Renal cortex interstitium (tissue), 11 donors: ENCODE measurements at regions not wholly inside any gene's neighbourhood (a gene's known extent, or its start where the extent isn't known, plus 50 kb on each side); places are given as distances from the start of the nearest gene placed in this dataset.

Experiments
- DNase-seq, 11 donors: peaks; one replicate each; pipeline ENCODE4 v3.0.0-alpha.2; 2013; ENCODE audit warnings: low read depth in 9 of 11, low spot score in 4 of 11; ENCODE audit errors: extremely low read depth in 1 of 11

- DNase-seq, result no peak
Measured at GRCh38 chr11:69423611-69424385, 57.7 kb upstream of the LINC01488 start.

GRCh38 chr11:69424748-69425147 lies 56.7 kb upstream of the LINC01488 start:
- no peak for DNase-seq

DNA sequence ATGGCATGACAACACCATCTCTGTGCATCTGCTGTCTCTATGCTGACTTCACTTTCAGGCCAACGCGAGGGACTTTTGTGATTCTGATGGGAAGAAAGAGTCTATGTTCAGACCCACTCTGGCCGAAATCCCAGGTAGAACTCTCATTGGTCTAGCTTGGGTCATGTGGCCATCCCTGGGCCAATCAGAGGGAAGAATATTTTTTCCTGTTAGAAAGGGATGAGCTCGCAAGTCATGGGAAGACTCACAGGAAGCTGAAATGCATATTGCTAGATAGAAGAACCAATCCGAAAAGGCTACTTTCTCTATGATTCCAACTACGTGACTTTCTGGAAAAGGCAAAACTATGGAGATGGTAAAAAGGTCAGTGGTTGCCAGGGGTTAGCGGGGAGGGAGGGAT lies 56.0 kb upstream of the LINC01488 start:
- no peak for DNase-seq

DNA sequence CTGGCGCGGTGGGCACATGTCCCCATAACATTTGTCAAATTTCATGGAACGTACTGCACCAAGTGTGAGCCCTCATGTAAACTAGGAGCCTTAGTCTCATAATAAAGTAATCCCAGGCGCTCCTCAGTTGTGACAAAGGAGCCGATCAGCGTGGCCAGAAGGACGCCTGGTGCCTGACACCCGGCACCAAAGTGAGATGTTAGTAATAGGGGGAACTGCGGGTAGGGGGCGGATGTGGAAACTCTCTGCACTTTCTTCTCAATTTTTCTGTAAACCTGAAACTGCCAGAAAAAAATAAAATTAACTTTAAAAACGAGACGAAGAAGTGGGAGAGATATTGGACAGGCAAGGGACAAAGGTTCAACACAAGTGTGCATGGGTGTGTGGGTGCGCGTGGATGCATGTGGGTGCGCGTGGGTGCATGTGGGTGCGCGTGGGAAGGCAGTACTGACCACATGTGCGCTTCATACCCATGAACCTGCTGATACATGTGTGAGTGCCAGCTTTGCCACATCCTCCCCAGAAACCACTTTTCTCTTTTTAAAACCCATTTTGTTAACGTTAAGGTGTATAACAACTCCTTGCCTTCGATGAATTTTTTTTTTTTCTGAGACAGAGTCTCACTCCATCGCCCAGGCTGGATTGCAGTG lies 55.4 kb upstream of the LINC01488 start:
- no peak for DNase-seq

GRCh38 chr11:69427337-69427736 lies 54.1 kb upstream of the LINC01488 start:
- no peak for DNase-seq

DNA sequence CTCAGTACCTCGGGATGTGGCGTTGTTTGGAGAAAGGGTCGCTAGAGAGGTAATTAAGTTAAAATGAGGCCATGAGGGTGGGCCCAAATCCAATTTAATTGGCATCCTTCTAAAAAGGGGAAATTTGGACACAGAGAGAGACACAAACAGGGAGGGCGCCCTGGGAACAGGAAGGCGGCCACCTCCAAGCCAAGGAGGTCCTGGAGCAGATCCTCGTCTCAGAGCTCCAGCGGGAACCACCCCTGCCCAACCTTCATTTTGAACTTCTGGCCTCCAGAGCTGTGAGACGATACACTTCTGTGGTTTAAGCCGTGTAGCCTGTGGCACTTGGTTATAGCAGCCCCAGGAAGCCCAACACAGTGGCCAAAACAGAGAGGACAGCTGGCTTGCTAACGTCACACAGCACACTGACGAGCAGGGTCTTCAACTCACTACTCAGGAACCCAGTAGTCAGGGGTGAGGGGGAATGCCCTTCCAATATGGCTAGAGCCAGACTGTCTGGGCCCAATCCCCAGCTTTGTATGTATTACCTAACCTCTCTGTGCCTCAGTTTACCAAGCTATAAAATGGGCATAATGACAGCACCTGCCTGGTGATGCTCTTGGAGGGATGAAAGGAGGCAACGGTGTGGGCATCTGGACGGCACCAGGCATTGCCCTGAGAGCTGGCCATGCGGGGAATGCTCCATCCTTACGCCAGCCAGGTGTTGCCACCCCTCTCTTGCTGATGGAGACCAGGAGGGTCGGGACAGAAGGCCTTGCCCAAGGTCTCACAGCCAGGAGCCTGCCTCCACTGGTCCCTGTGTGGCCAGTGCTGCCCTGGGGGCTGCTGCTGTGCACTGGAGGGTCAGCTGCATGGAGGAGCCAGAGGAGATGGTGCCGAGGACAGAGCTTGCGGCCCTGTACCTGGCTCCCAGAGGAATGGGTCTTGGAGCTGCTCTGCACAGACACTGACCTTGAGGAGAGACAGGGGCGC lies 53.3 kb upstream of the LINC01488 start:
- DNase-seq, result no peak

DNA sequence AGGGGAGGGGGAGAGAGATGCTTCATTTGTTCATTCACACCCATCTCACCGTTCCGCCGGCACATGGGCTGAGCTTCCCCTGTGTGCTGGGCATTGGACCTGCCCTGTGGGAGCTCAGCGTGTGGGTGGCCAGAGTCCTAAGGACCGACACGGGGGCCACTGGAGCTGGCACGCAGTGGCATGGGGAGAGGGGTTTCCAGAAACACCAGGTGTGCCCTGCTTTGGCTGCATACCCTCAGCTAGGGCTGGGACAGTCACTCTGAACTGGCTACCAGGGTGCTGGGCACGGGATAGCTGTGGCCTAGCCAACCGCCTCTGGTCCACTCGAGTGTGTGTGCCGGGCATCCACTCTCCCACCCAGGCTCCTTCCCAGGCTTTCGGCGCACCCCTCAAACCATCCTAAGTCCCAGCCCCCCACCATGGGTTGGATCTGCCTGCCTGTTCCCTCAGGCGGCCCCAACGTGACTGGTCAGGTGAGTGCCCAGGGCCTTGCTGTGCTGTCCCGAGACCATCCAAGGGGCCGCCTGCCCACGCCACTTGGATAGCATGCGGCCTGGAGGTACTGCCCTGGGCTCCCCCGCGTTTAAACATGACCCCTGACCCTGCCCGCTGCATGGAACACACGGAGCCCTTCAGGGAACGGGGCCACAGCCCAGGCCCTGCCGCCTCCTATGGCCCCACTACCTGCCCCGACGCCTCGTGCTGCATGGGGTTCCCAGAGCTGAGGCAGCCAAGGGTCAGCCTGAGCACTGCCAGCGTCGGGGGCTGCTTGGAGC lies 51.6 kb upstream of the LINC01488 start:
- no peak for DNase-seq

- DNase-seq, result no peak
Measured at GRCh38 chr11:69430566-69430965, 50.9 kb upstream of the LINC01488 start.

GRCh38 chr11:69431136-69431535 lies 50.3 kb upstream of the LINC01488 start:
- no peak for DNase-seq
